GM23338 (cell line): ENCODE measurements at regions not wholly inside any gene's neighbourhood (a gene's known extent, or its start where the extent isn't known, plus 50 kb on each side); places are given as distances from the start of the nearest gene placed in this dataset.

Source experiments
- ATAC-seq: fragments of 200-7000 bp; cut with Tn5 transposase; 3 replicates; pipeline ENCODE4 v1.9.1; 2020
- DNase-seq: peaks from one replicate; pipeline ENCODE4 v3.0.0-alpha.2; 2015; ENCODE audit warnings: low spot score
- H2AFZ ChIP-seq: fragments of 200-600 bp; sonication (generic); 2 replicates; pipeline ENCODE4 v1.8.0; 2016; ENCODE audit warnings: antibody characterized with exemption, mild to moderate bottlenecking, moderate library complexity
- H3F3A ChIP-seq: fragments of 200-600 bp; sonication (generic); replicated peaks from 2 replicates; pipeline ENCODE4 v1.8.0; 2017; ENCODE audit warnings: antibody characterized with exemption, mixed run types, low read depth
- H3K27ac ChIP-seq: fragments of 200-600 bp; sonication (generic); 2 replicates; pipeline ENCODE4 v1.6.1; 2016; ENCODE audit warnings: low read depth
- H3K27me3 ChIP-seq: fragments of 200-600 bp; sonication (generic); 2 replicates; pipeline ENCODE4 v1.8.0; 2016; ENCODE audit warnings: mild to moderate bottlenecking, mixed run types, moderate library complexity; ENCODE audit not compliant: insufficient read depth
- H3K36me3 ChIP-seq: fragments of 200-600 bp; sonication (generic); 2 replicates; pipeline ENCODE4 v1.8.0; 2016; ENCODE audit warnings: mild to moderate bottlenecking; ENCODE audit not compliant: insufficient read depth
- H3K4me1 ChIP-seq: fragments of 200-600 bp; sonication (generic); 2 replicates; pipeline ENCODE4 v1.8.0; 2016; ENCODE audit warnings: mild to moderate bottlenecking, moderate library complexity; ENCODE audit not compliant: insufficient read depth
- H3K4me2 ChIP-seq: fragments of 200-600 bp; sonication (generic); 2 replicates; pipeline ENCODE4 v1.7.1; 2017; ENCODE audit warnings: mixed run types
- H3K4me3 ChIP-seq: fragments of 200-600 bp; sonication (generic); 2 replicates; pipeline ENCODE4 v1.6.1; 2016; ENCODE audit warnings: mixed run types
- H3K79me2 ChIP-seq: fragments of 200-600 bp; sonication (generic); replicated peaks from 2 replicates; pipeline ENCODE4 v1.8.0; 2017; ENCODE audit warnings: mild to moderate bottlenecking; ENCODE audit not compliant: insufficient read depth
- H3K9me2 ChIP-seq: fragments of 200-600 bp; sonication (generic); 2 replicates; pipeline ENCODE4 v1.8.0; 2017; ENCODE audit not compliant: insufficient read depth
- H4K20me1 ChIP-seq: fragments of 200-600 bp; sonication (generic); replicated peaks from 2 replicates; pipeline ENCODE4 v1.8.0; 2017; ENCODE audit warnings: mild to moderate bottlenecking; ENCODE audit not compliant: insufficient read depth
- H3K27ac Mint-ChIP-seq: 2 replicates; pipeline ENCODE4 v1.8.0; 2020; ENCODE audit warnings: inconsistent platforms, mild to moderate bottlenecking, moderate library complexity, mixed read lengths
- H3K27me3 Mint-ChIP-seq: 3 replicates; pipeline ENCODE4 v1.8.0; 2022; ENCODE audit warnings: low read depth, mild to moderate bottlenecking, moderate library complexity, mixed read lengths, inconsistent platforms; ENCODE audit not compliant: insufficient read depth, poor library complexity
- H3K36me3 Mint-ChIP-seq: 3 replicates; pipeline ENCODE4 v1.8.0; 2021; ENCODE audit warnings: low read depth, mild to moderate bottlenecking, inconsistent platforms, moderate library complexity, mixed read lengths
- H3K4me1 Mint-ChIP-seq: 3 replicates; pipeline ENCODE4 v1.8.0; 2020; ENCODE audit warnings: mild to moderate bottlenecking, inconsistent platforms, mixed read lengths
- H3K4me3 Mint-ChIP-seq: 3 replicates; pipeline ENCODE4 v1.8.0; 2021; ENCODE audit warnings: moderate library complexity, mild to moderate bottlenecking, inconsistent platforms, mixed read lengths
- H3K9me3 Mint-ChIP-seq: 3 replicates; pipeline ENCODE4 v1.8.0; 2020; ENCODE audit warnings: moderate library complexity, mild to moderate bottlenecking, inconsistent platforms, mixed read lengths
- CREB1 ChIP-seq: fragments of 250-450 bp; sonication (Bioruptor Pico); IDR thresholded peaks from 2 replicates; pipeline ENCODE4 v1.5.0; 2020; ENCODE audit warnings: low read depth, mild to moderate bottlenecking, moderate library complexity
- CTCF ChIP-seq, 2 experiments: fragments of 200-600 bp in 1 of 2; sonication (generic) in 1 of 2; conservative IDR thresholded peaks; 2 replicates each; pipeline versions ENCODE4 v1.5.1 to v1.6.1; 2016 to 2017; ENCODE audit warnings: antibody characterized with exemption in 2 of 2, low read depth in 2 of 2, mild to moderate bottlenecking in 2 of 2, moderate library complexity in 1 of 2
- ETS1 ChIP-seq: IDR thresholded peaks from 2 replicates; pipeline ENCODE4 v1.6.1; 2016; ENCODE audit warnings: antibody characterized with exemption
- EZH2 ChIP-seq: fragments of 200-600 bp; sonication (generic); IDR thresholded peaks from one replicate; pipeline ENCODE4 v1.8.0; 2017; ENCODE audit warnings: antibody characterized with exemption, mild to moderate bottlenecking, low read depth; ENCODE audit not compliant: unreplicated experiment
- EZH2phosphoT487 ChIP-seq: fragments of 200-600 bp; sonication (generic); IDR thresholded peaks from one replicate; pipeline ENCODE4 v1.8.1; 2018; ENCODE audit warnings: antibody characterized with exemption; ENCODE audit not compliant: unreplicated experiment
- JUNB ChIP-seq: IDR thresholded peaks from one replicate; pipeline ENCODE4 v1.6.1; 2016; ENCODE audit warnings: antibody characterized with exemption; ENCODE audit not compliant: unreplicated experiment
- NANOG ChIP-seq: IDR thresholded peaks from 2 replicates; pipeline ENCODE4 v1.6.1; 2016; ENCODE audit warnings: antibody characterized with exemption, borderline replicate concordance
- POLR2AphosphoS5 ChIP-seq: IDR thresholded peaks from 2 replicates; pipeline ENCODE4 v1.6.1; 2016; ENCODE audit warnings: antibody characterized with exemption, low read depth
- REST ChIP-seq: IDR thresholded peaks from one replicate; pipeline ENCODE4 v1.6.1; 2018; ENCODE audit warnings: antibody characterized with exemption; ENCODE audit not compliant: unreplicated experiment
- STAT1 ChIP-seq: IDR thresholded peaks from one replicate; pipeline ENCODE4 v1.6.1; 2016; ENCODE audit warnings: antibody characterized with exemption; ENCODE audit not compliant: unreplicated experiment
- ZNF114 ChIP-seq: fragments of 250-450 bp; sonication (Bioruptor Pico); IDR thresholded peaks from 2 replicates; pipeline ENCODE4 v1.5.0; 2020; ENCODE audit warnings: mild to moderate bottlenecking, moderate library complexity
- ZNF331 ChIP-seq: fragments of 250-450 bp; sonication (Bioruptor Pico); IDR thresholded peaks from 2 replicates; pipeline ENCODE4 v1.5.0; 2020; ENCODE audit warnings: low read depth, mild to moderate bottlenecking, moderate library complexity
- ZNF462 ChIP-seq: fragments of 250-450 bp; sonication (Bioruptor Pico); IDR thresholded peaks from 2 replicates; pipeline ENCODE4 v1.5.0; 2020; ENCODE audit warnings: mild to moderate bottlenecking, moderate library complexity

- Mint-ChIP-seq H3K27me3 (peaks cover 3% of the 10 kb centered on the region), H3K9me3 (no peaks in the 10 kb centered on the region), H3K4me3 (no peak overlapping the region), H3K27ac (no peak overlapping the region; the same call in 1 of the 2 replicates), H3K36me3 (no peaks in the 10 kb centered on the region), H3K4me1 (peaks cover 7% of the 10 kb centered on the region)
- H3K79me2 ChIP-seq = no peaks in the 10 kb centered on the region
- H3K36me3 ChIP-seq = no peaks in the 10 kb centered on the region
- no peak overlapping the region for H3K4me2 ChIP-seq
- no peak for DNase-seq
- no peak for ATAC-seq
- no peaks in the 10 kb centered on the region for H4K20me1 ChIP-seq
- H3K27ac ChIP-seq = no peak overlapping the region
- H3K4me1 ChIP-seq = no peaks in the 10 kb centered on the region; the same call in 1 of the 2 replicates
- no peak overlapping the region for H3K4me3 ChIP-seq
- H3K9me2 ChIP-seq = peaks cover 4% of the 10 kb centered on the region; the same call in 1 of the 2 replicates
- no peaks in the 10 kb centered on the region for H3K27me3 ChIP-seq
- no peaks in the 10 kb centered on the region for H3F3A ChIP-seq
- TF ChIP-seq ZNF331 (CRISPR knock-in tag) = no peak
- no peak for TF ChIP-seq JUNB
- TF ChIP-seq ZNF462 (CRISPR knock-in tag) = no peak
- no peak for TF ChIP-seq CREB1 (CRISPR knock-in tag)
- TF ChIP-seq NANOG = no peak
- TF ChIP-seq ZNF114 (CRISPR knock-in tag) = no peak
- no peak for TF ChIP-seq REST
- no peak for TF ChIP-seq EZH2
- no peak for TF ChIP-seq CTCF (conservative IDR thresholded peaks at IDR 0.05; ENCODE audit: low read depth in 2 of 2)
- no peak for TF ChIP-seq ETS1
- no peak for TF ChIP-seq POLR2AphosphoS5
- TF ChIP-seq EZH2phosphoT487 = no peak
- no peak for TF ChIP-seq STAT1
- H2AFZ ChIP-seq = no peak overlapping the region
These were observed 191.4 kb downstream of the KLF6 start for GRCh38 chr10:3593611-3594010.
